ENCODE measurements at regions not wholly inside any gene's neighbourhood (a gene's known extent, or its start where the extent isn't known, plus 50 kb on each side); places are given as distances from the start of the nearest gene placed in this dataset.

DNA sequence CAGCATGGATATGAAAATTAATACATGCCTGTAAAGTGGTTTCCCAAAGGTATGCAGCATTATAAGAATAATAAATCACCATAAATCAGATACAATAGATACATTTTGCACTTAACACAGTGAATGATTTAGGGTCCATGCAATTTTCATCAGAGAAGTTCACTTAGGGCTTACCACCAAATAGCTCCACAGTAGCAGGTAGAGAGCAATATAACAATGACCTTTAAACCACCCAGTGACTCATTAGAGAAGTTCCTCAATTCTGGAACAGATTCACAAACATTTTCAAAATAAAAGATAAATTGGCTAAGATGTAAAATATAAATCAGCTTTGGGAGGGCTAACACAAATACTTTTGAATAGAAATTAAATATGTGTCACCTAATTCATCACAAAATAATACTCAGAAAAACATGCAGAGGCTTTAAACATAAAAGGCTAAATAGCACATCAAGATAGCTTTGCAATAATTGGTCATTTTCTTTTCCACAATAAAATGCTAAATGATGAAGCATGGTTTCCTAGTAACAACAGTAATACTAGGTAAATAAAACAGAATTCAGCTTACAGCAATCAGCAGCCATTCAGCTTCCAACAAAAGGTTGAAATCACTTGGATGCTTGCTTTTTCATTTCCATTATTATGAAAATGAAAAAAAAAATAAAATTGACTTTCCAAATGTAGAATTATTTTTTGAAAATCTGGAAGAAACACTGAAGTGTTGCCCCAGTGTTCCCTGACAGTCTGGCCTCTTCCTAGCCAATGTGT lies 84.3 kb upstream of the NBEA start:
- Histone ChIP-seq H3K27me3 (ENCODE audit: control insufficient read depth, insufficient read depth, low read length) (no peaks in the 10 kb centered on the region), H3K4me1 (ENCODE audit: control insufficient read depth, insufficient read depth, low read length) (no peaks in the 10 kb centered on the region), H3K9ac (ENCODE audit: low read depth, low read length) (no peak overlapping the region), H3K9me3 (ENCODE audit: control insufficient read depth, insufficient read depth, low read length) (no peaks in the 10 kb centered on the region), H3K36me3 (ENCODE audit: control insufficient read depth, insufficient read depth, low read length) (no peaks in the 10 kb centered on the region), H3K4me3 (ENCODE audit: low read depth, low read length) (no peak overlapping the region)

DNA sequence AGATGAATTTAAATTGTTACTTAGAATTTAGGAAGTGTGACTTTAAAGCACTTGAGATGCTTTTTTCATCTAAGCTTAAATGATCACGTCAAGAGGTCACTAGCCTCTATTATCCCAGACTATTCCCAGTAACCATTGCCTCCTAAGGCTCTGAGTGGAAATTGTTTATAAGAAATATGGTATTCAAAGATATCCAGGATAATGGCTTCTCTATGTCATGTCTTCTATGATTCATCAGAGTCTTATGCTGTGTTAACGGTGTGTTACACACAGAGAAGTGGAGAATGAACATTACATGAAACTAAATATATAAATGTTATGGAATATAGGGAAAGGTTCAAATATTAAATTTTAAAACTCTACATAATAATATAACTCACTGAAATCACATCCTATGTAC lies 79.8 kb upstream of the NBEA start:
- Histone ChIP-seq H3K4me1 (ENCODE audit: control insufficient read depth, insufficient read depth, low read length) (no peaks in the 10 kb centered on the region), H3K4me3 (ENCODE audit: low read depth, low read length) (no peak overlapping the region), H3K27me3 (ENCODE audit: control insufficient read depth, insufficient read depth, low read length) (no peaks in the 10 kb centered on the region), H3K9me3 (ENCODE audit: control insufficient read depth, insufficient read depth, low read length) (no peaks in the 10 kb centered on the region), H3K36me3 (ENCODE audit: control insufficient read depth, insufficient read depth, low read length) (no peaks in the 10 kb centered on the region), H3K9ac (ENCODE audit: low read depth, low read length) (no peak overlapping the region)

DNA sequence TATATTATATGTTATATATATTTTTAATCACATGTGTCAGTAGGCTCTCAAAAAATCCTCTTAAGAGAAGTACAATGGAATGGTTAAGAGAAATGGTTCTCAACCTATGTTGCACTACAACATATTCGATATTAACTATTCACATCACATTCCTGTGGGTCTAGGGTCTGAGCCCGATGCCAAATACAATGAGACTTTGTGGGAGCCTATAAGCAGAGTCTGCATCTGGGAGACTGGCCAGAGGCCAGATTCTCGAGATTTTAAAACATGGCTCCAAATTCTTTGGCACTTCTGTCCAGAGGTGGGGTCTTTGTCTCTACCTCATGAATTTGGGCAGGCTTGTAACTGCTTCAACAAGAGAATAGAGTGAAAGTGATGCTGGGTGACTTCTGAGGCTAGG lies 79.4 kb upstream of the NBEA start:
- Histone ChIP-seq H3K36me3 (ENCODE audit: control insufficient read depth, insufficient read depth, low read length) (no peaks in the 10 kb centered on the region), H3K27me3 (ENCODE audit: control insufficient read depth, insufficient read depth, low read length) (no peaks in the 10 kb centered on the region), H3K9ac (ENCODE audit: low read depth, low read length) (no peak overlapping the region), H3K9me3 (ENCODE audit: control insufficient read depth, insufficient read depth, low read length) (no peaks in the 10 kb centered on the region), H3K4me3 (ENCODE audit: low read depth, low read length) (no peak overlapping the region), H3K4me1 (ENCODE audit: control insufficient read depth, insufficient read depth, low read length) (peaks cover 2% of the 10 kb centered on the region)

DNA sequence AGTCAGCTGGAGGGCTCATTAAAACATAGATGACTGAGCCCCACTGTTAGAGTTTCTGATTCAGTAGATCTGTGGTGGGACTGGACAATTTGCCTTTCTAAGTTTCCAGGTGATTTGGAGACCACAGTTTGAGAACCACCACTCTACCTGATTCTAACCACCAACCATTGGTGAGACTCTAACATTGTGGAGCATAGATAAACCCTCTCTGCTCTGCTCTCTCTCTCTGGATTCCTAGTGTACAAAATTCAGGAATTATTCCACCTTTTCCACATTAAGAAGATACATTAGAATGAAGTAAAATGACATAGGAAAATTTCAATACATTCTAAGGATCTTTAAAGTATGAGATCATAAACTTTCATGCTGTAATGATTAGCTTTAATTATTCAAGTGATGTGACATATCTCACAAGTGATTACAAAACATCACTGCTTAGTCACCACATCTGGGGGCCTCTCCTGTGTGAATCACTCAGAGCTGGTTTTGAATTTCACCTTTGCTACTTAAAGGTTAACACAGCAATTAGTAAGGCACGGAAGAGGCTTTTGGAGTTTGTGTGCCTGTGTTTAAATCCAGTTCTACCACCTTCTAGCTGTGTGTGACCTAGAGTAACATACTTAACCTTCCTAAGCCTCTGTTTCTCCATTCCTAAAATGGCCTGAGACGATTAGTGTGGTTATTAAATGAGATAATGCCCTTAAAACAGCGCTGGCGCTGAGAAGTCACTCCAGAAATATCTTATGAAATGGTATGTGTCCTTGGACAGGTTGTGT lies 78.5 kb upstream of the NBEA start:
- no peaks in the 10 kb centered on the region for H3K27me3 ChIP-seq (ENCODE audit: control insufficient read depth, insufficient read depth, low read length)

DNA sequence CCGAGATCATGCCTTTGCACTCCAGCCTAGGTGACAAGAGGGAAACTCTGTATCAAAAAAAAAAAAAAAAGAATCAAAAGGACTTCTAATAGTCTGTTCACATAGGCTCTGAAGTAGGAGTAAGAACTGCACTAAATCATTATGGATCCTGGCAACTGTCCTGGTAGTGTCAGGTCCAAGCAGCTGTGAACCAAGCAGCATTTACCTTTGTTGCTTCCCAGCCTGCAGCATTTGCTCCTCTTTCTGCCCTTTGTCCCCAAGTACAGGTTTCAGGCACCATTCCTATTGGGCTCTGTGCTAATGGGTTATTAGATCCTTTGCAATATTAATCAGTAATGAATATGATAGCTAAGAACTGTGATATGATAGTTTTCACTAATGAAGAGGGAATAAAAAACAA lies 77.4 kb upstream of the NBEA start:
- H3K9me3 ChIP-seq (ENCODE audit: control insufficient read depth, insufficient read depth, low read length) = no peaks in the 10 kb centered on the region
- no peak overlapping the region for H3K9ac ChIP-seq (ENCODE audit: low read depth, low read length)
- no peaks in the 10 kb centered on the region for H3K36me3 ChIP-seq (ENCODE audit: control insufficient read depth, insufficient read depth, low read length)
- peaks cover 3% of the 10 kb centered on the region for H3K4me1 ChIP-seq (ENCODE audit: control insufficient read depth, insufficient read depth, low read length)
- H3K27me3 ChIP-seq (ENCODE audit: control insufficient read depth, insufficient read depth, low read length) = no peaks in the 10 kb centered on the region
- no peak overlapping the region for H3K4me3 ChIP-seq (ENCODE audit: low read depth, low read length)

More for the DNA sequence above, 78.5 kb upstream of the NBEA start:
- no peak overlapping the region for H3K4me3 ChIP-seq (ENCODE audit: low read depth, low read length)
- H3K9me3 ChIP-seq (ENCODE audit: control insufficient read depth, insufficient read depth, low read length) = no peaks in the 10 kb centered on the region
- H3K36me3 ChIP-seq (ENCODE audit: control insufficient read depth, insufficient read depth, low read length) = no peaks in the 10 kb centered on the region
- H3K9ac ChIP-seq (ENCODE audit: low read depth, low read length) = no peak overlapping the region
- H3K4me1 ChIP-seq (ENCODE audit: control insufficient read depth, insufficient read depth, low read length) = peaks cover 3% of the 10 kb centered on the region

DNA sequence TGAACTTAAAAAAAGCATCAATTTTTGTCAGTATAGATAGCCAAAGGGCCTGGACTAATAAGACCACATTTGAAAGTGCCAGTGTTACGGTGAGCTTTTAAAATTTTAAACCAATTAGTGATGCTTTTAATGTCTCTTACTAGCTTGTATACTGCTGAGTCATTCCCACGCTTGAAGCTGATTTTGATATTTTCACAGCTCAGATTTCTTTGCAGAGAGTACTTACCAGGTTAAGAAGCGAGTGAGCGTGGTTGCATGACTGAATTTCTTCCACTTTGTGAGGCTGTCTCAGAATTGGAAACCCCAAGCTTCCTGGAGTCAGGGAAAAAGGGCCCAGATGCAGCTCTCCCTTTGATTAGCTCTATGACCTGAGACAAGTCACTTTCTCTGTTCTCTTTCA lies 74.5 kb upstream of the NBEA start:
- H3K9me3 ChIP-seq (ENCODE audit: control insufficient read depth, insufficient read depth, low read length) = no peaks in the 10 kb centered on the region
- no peaks in the 10 kb centered on the region for H3K27me3 ChIP-seq (ENCODE audit: control insufficient read depth, insufficient read depth, low read length)
- H3K4me1 ChIP-seq (ENCODE audit: control insufficient read depth, insufficient read depth, low read length) = peaks cover 3% of the 10 kb centered on the region
- H3K4me3 ChIP-seq (ENCODE audit: low read depth, low read length) = no peak overlapping the region
- H3K9ac ChIP-seq (ENCODE audit: low read depth, low read length) = no peak overlapping the region
- H3K36me3 ChIP-seq (ENCODE audit: control insufficient read depth, insufficient read depth, low read length) = no peaks in the 10 kb centered on the region

DNA sequence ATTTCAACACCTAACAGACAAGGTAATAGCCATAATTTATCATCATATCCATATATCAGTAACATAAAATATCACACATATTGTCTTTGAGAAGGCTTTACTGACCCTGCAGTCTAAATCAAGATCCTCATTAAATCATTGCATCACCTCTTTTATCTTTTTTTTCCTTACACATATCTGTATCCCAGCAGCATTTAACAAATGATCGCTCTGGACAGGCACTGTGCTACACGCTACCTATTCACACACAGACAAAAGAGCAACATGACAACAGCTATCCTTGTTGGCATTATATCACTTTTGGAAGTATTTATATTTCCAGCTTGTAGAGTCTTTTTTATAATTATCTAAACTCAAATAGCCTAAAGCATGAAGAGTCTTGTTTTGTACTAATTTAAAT lies 73.3 kb upstream of the NBEA start:
- H3K4me1 ChIP-seq (ENCODE audit: control insufficient read depth, insufficient read depth, low read length) = peaks cover 3% of the 10 kb centered on the region
- no peaks in the 10 kb centered on the region for H3K9me3 ChIP-seq (ENCODE audit: control insufficient read depth, insufficient read depth, low read length)
- no peaks in the 10 kb centered on the region for H3K36me3 ChIP-seq (ENCODE audit: control insufficient read depth, insufficient read depth, low read length)
- H3K9ac ChIP-seq (ENCODE audit: low read depth, low read length) = no peak overlapping the region
- H3K27me3 ChIP-seq (ENCODE audit: control insufficient read depth, insufficient read depth, low read length) = no peaks in the 10 kb centered on the region
- H3K4me3 ChIP-seq (ENCODE audit: low read depth, low read length) = no peak overlapping the region

DNA sequence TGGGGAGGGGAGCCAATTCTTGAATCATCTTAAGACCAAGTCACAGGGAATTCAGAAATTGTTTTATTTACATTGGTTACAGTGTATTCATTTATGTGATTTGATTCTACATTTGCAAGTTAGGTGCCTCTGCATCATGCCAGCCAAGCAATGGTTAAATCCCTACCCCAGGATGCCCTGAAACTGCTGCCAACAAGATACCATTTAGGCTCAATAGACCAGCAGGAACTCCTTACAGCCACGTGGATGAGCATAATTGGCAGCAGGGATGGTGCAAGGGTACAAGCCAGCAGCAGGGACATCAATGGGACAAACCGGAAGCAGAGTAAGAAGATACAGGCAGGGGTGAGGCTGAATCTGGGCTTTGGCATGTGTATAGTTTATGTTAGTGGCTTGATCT lies 72.4 kb upstream of the NBEA start:
- Histone ChIP-seq H3K27me3 (ENCODE audit: control insufficient read depth, insufficient read depth, low read length) (no peaks in the 10 kb centered on the region), H3K9me3 (ENCODE audit: control insufficient read depth, insufficient read depth, low read length) (no peaks in the 10 kb centered on the region), H3K9ac (ENCODE audit: low read depth, low read length) (no peak overlapping the region), H3K4me1 (ENCODE audit: control insufficient read depth, insufficient read depth, low read length) (peaks cover 3% of the 10 kb centered on the region), H3K36me3 (ENCODE audit: control insufficient read depth, insufficient read depth, low read length) (no peaks in the 10 kb centered on the region), H3K4me3 (ENCODE audit: low read depth, low read length) (no peak overlapping the region)

DNA sequence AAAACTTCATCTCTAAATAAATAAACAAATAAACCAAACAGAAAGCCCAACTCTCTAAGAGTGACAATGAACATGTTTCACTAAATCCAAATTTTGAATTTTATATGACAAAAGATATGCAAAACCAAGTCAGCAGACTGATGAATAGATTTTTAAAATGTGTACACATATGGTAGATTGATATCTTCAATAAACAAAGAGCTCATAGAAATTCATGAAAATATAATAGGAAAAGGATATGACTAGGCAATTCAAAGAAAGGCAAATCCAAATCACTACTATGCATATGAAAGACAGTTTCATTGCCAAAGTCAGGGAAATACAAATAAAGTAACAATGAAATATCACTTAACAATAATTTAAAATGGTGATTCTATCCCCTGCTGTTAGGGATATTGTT lies 63.7 kb upstream of the NBEA start:
- H3K36me3 ChIP-seq (ENCODE audit: control insufficient read depth, insufficient read depth, low read length) = no peaks in the 10 kb centered on the region
- no peak overlapping the region for H3K9ac ChIP-seq (ENCODE audit: low read depth, low read length)
- no peak overlapping the region for H3K4me3 ChIP-seq (ENCODE audit: low read depth, low read length)
- H3K27me3 ChIP-seq (ENCODE audit: control insufficient read depth, insufficient read depth, low read length) = no peaks in the 10 kb centered on the region
- peaks cover under 1% of the 10 kb centered on the region for H3K4me1 ChIP-seq (ENCODE audit: control insufficient read depth, insufficient read depth, low read length)
- no peaks in the 10 kb centered on the region for H3K9me3 ChIP-seq (ENCODE audit: control insufficient read depth, insufficient read depth, low read length)

DNA sequence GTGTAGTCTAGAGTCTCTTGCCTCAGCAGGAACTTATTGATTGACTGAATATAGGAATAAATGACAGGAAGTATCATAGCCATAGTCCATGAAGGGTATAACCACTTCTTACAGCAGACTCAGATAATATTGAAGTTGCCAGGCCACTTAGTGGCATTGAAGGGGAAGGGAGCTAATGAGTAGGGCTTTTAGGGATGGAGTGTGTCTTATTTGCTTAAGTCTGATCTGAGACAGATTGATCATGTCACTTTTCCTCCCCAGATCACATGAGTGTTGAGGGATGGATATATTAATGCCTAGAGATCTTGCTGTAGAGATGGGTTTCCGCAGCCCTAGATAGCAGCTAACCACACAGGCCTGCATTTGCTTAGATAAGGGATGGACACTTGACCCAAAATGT lies 62.2 kb upstream of the NBEA start:
- no peaks in the 10 kb centered on the region for H3K9me3 ChIP-seq (ENCODE audit: control insufficient read depth, insufficient read depth, low read length)
- H3K27me3 ChIP-seq (ENCODE audit: control insufficient read depth, insufficient read depth, low read length) = no peaks in the 10 kb centered on the region
- no peaks in the 10 kb centered on the region for H3K36me3 ChIP-seq (ENCODE audit: control insufficient read depth, insufficient read depth, low read length)
- no peak overlapping the region for H3K9ac ChIP-seq (ENCODE audit: low read depth, low read length)
- H3K4me1 ChIP-seq (ENCODE audit: control insufficient read depth, insufficient read depth, low read length) = peaks cover 3% of the 10 kb centered on the region
- H3K4me3 ChIP-seq (ENCODE audit: low read depth, low read length) = no peak overlapping the region

DNA sequence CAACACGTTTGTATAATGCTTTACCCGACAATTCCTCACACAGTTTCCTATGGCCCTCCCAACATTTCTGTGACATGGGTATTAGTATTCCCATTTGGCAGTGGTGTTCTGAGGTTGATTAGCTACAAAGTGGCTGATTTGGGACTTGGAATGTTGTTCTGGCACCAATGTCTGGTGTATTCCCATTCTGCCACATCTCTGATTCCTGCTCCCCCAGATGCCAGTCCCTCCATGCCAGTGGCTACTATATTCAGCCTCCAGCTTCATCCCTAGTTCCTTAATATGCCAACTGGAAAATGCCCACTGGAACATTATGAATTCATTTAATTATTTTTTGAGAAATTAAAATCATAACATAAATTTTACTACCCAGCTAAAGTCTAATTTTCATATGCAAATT lies 60.6 kb upstream of the NBEA start:
- Histone ChIP-seq H3K36me3 (ENCODE audit: control insufficient read depth, insufficient read depth, low read length) (no peaks in the 10 kb centered on the region), H3K4me3 (ENCODE audit: low read depth, low read length) (no peak overlapping the region), H3K4me1 (ENCODE audit: control insufficient read depth, insufficient read depth, low read length) (peaks cover 3% of the 10 kb centered on the region), H3K9ac (ENCODE audit: low read depth, low read length) (no peak overlapping the region), H3K9me3 (ENCODE audit: control insufficient read depth, insufficient read depth, low read length) (no peaks in the 10 kb centered on the region), H3K27me3 (ENCODE audit: control insufficient read depth, insufficient read depth, low read length) (no peaks in the 10 kb centered on the region)

DNA sequence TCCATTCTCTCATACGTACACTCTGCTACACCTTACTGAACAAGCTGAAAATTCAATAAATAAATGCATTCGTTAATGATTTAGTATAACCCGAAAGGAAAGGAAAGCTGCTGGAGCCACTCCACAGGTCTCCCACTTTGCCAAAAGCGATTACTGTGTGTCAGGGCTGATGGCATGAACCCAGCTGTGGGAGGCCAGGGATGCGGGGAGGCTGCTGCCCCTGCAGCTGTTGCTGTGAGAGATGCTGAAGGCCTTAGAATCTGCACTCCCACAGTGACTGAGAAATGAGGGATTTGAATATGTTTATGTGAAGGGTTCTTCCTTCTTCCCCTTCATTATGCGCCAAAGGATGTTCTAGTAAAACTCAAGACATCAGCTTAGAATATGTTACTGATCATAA lies 58.7 kb upstream of the NBEA start:
- Histone ChIP-seq H3K36me3 (ENCODE audit: control insufficient read depth, insufficient read depth, low read length) (no peaks in the 10 kb centered on the region), H3K9me3 (ENCODE audit: control insufficient read depth, insufficient read depth, low read length) (no peaks in the 10 kb centered on the region), H3K4me1 (ENCODE audit: control insufficient read depth, insufficient read depth, low read length) (peaks cover 3% of the 10 kb centered on the region), H3K9ac (ENCODE audit: low read depth, low read length) (no peak overlapping the region), H3K4me3 (ENCODE audit: low read depth, low read length) (no peak overlapping the region), H3K27me3 (ENCODE audit: control insufficient read depth, insufficient read depth, low read length) (no peaks in the 10 kb centered on the region)
